Inferior parietal cortex (tissue), 1 donor: ENCODE measurements at regions not wholly inside any gene's neighbourhood (a gene's known extent, or its start where the extent isn't known, plus 50 kb on each side); places are given as distances from the start of the nearest gene placed in this dataset.
A peak's percentile ranks its signal among the peaks of the same experiment; 100 is the strongest.
"Not testable (repeated sequence)": the region's sequence is repeated elsewhere in the genome, so short reads cannot be mapped to it uniquely, and the experiment has no call there.

Experiments used
- DNase-seq: peaks from one replicate; pipeline ENCODE4 v3.0.0-alpha.2; 2016; ENCODE audit errors: extremely low spot score

DNA sequence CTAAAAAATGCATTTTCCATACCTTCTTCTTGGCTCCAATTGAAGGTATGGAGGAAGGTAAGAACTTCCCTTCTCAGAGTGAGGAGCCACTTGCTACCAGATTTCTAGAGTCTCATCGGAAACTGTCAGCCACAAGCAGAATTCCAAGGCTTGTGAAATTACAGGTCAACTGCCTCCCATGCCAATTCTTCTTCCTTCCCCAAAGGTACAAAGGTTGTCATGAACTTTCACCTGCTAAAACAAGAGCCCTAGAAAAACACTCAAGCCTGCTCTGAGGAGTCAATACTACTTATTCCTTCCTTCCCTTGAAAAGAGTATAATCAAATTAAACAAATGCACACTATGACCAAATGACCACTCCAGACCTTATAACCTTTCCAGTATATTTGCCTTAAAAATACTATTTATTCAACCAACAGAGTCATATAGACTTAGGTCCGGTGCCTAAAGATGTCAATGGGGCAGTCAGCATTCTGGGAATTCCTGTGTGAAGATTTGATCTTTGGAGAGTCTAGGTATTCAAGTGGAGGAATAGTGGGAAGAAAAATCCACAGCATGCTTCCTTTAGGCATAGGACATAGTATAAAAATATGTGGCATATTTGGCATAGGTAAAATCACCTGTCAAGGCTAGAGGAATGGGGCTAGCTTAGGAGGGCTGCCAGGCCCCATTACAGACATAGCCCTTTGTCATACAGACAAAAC, 539.3 kb downstream of the LIG4 start:
- DNase-seq: no peak

DNA sequence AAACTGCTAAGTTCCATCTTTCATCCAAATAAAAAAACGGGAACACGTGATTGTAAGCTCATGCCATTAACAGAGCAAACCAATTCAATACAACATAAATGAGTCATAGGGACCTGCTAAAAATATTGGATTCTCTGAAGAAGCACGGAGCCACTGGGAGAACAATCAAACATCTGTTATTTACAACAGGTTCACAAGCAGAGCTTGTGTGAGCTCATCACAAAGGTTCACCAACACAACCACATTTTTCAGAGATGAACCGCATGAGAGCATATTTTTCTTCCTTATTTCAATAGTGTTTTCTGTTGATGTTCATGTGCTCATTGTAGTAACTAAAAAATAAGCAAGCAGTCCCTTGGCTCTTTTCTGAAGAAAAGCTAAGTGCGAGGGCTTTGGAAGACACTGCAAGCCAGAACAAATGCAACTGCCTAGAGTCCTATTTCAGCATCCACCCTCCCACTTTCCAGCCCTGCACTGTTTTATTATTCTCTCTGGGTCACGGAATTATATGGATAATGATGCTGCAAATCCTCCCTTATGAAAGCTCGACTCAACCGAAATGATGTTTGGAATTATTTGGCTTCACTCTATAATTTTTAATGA, 545.8 kb downstream of the LIG4 start:
- peak; percentile 48 for DNase-seq

DNA sequence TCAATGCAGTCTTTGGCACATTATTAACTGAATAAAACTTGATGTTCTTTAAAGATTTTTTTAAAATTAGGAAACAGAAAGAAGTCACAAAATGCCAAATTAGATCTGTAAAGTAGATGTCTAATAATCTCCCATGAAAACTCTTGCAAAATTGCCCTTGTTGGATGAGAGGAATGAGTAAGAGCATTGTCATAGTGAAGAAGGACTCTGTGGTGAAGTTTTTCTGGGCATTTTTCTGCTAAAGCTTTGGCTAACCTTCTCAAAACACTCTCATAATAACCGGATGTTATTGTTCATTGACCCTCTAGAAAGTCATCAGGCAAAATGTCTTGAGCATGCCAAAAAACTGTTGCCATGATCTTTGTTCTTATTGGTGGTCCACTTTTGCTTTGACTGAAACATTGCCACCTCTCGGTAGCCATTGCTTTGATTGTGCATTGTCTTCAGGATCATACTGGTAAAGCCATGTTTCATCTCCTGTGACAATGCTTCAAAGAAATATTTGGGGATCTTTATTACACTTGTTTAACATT, 549.3 kb downstream of the LIG4 start:
- DNase-seq: no peak

DNA sequence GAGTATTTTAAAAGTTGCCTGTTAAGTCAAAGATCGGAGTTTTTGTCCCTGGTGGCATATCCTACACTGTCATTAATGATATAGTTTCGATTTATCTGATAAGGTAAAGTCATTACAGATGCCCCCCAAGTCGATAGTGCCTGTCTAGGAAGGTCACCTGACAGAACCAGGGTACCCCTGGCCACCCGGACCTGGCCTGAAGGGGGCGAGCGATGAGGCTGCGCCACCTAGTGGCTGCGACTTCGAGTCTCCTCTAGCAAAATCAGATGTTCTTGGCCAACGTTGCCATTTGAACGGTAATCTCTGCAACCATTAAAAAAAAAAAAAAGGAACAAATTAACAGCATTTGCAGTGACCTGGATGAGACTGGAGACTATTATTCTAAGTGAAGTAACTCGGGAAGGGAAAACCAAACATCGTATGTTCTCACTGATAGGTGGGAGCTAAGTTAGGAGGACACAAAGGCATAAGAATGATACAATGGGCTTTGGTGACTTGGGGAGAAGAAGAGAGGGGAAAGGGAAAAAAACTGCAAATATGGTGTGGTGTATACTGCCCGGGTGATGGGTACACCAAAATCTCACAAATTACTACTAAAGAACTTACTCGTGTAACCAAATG, 565.1 kb downstream of the LIG4 start:
- DNase-seq: peak; percentile 55

DNA sequence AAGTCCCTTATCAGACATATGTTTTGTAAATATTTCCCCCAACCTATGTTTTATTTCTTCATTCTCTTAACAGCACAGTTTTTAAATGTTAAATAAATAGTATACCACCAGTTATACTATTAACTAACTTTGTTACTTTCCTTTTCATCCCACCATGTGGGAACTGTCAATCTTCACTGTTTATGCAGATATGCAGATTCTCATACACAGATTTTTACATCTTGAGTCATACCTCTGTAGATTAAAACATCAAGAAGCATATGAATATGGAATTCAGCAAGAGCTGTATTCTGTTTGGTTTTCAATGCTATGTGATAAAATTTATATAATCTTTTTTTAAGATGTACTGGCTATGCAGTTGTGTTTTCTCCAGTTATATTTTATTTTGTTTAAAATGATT, 566.3 kb downstream of the LIG4 start:
- DNase-seq: no peak

DNA sequence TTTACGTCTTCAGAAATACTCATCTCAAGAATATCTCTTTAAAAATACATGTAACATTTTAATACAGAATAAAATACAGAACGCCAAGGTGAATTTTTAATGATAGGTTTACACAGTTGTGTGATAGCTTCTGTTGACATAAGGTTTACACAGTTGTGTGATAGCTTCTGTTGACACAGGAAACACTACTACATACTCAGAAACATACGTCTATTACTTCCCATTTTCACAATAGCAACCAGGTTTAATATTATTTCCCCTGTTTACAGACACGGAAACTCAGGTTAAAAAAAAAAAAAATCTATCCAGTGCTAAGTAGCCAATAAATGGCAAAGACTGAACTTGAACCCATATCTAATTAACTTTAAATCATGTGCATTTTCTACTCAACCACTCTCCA, 571.2 kb downstream of the LIG4 start:
- DNase-seq: no peak

DNA sequence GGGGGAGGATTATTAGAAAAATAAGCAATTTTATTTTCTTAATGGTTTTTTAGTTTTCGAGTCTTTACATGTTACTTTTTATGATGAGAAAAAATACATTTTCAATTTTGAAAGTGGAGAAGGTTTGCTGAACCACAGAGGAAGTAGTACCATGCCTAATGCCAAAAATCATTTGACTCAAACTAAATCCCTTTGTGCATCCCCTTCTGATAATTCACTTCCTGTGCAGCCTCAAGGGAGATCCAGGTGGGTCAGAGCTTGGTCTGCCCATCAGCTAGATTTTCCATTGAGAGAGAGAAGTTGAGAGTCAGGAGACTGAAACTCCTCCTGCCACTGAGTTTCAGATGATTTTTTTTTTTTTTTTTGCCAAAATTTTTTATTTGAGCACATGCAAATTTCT, 571.7 kb downstream of the LIG4 start:
- no peak for DNase-seq

DNA sequence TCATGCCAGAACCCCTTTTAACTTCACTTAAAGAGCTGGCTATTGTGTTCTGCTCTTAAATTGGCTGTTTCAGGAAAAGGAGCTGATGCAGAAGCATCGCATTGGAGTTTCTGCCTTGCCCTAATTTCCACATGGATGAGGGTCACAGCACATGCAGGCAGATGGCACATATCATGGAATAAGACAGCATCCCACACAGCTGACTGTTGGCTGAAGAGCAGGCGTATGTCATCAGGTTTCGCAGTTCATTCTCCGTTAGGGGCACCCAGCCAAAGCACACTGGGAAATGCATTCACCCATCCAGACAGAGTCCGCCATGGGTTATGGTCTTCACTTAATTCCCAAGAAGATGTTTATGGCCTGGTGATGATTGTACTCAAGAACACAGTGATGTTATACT, 572.5 kb downstream of the LIG4 start:
- no peak for DNase-seq

DNA sequence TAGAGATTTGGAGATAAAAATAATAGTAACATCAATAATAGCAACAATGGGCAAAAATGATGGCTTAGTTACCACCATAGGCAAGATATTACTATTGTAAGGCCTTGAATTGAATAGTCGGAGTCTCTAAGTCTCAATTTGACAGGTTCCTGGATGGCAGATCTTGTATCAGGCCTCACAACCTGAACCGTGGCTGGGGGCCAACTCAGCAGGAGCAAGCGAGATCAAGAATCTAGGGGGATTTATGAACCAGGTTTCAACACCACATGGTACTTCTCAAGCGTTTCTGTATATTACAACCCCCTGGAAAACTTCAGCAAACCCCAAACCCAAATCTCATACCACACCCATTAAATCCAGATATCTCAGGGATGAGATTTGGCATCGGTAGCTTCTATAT, 573.8 kb downstream of the LIG4 start:
- no peak for DNase-seq

DNA sequence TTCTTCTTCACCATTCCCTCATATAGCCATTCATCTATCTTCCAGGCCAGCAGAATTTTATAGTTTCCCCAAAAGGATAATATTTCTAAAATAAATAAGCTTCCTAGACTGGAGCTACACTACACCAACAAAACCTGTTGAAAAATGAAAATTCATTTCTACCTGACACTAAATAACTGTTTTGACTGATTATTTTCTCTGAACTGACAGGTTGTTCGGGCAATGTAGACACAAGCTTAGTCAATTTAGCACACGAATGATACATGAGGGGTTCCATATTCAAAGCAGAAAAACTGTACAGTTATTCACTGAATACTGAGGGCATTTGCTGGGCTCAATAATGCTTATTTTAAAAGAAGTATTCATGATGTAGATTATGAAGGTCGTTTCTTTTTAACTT, 589.7 kb downstream of the LIG4 start:
- no peak for DNase-seq

DNA sequence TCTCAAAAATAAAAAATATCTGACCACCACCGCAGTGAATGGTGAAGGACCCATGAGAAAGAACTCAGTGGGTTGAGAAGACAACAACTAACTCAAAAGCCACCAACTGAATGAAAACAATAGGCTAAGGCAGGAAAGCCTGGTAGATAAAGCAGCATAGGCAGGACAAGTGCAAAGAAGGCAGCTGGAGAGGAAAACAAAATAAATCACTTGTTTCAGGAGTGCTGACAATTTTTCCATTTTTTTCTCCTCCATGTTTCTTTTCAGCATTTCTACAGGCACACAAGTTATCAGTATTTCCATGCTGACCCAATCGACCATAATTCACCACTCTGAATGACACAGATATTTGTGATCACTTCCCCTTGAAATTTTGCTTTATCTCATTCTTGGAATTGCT, 597.8 kb downstream of the LIG4 start:
- no peak for DNase-seq

DNA sequence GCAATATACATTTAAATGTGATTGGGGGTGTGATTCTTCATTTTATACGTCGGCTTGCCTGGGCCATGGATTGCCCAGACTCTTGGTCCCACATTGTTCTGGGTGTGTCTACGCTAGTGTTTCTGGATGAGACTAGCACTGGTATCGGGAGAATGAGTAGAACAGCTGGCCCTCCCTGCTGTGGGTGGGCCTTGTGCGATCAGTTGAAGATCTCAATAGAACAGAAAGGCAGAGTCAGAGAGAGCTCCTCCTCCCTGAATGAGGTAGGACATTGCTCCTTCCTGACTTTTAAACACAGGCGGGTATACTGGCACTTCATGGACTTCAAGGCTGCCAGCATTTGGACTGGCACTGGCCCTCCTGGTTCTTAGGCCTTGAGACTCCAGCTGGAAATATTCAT, 603.0 kb downstream of the LIG4 start:
- no peak for DNase-seq

DNA sequence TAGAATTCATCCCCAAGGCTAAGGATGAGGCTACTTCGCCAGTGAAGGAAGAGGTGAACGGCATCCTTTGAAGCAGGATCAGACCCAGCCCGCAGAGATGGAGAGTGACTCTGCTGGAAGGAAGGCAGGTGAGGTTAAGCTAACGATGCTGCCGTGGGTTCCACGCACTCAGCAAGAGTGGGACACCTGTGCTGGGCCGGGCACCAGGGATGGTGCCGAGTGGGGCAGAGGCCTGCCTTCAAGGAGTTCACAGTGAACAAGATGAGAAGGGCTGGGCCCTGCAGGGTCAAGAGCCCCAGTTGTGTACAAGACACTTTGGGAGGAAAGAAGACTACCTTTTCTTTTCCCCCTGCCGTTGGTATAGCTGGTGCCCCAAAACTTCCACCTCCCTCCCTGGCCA, 606.6 kb downstream of the LIG4 start:
- DNase-seq: no peak

DNA sequence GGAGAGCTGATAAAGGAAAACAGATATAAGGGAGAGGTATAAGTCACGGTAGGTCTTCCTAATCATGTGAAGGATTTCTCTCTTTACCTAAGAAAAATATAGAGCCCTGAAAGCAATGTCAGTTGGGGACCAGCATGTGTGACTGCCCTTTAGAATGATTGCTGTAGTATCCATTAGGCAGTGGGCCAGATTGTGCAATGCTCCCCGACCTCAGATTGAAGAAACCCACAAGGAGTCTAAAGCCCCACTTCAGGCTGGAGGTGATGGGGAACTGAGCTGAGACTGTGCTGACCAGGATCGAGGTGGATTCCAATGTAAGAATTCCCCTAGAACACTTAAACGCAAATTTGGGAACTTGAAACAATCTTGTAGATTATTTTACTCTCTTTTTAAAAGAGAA, 614.4 kb downstream of the LIG4 start:
- no peak for DNase-seq

DNA sequence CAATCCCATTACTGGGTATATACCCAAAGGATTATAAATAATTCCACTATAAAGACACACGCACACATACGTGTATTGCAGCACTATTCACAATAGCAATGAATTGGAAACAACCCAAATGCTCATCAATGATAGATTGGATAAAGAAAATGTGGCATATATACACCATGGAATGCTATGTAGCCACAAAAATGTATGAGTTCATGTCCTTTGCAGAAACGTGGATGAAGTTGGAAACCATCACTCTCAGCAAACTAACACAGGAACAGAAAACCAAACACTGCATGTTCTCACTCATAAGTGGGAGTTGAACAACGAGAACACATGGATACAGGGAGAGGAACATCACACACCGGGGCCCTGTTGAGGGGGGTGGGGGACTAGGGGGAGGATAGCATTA, 619.0 kb downstream of the LIG4 start:
- not testable (repeated sequence) for DNase-seq

DNA sequence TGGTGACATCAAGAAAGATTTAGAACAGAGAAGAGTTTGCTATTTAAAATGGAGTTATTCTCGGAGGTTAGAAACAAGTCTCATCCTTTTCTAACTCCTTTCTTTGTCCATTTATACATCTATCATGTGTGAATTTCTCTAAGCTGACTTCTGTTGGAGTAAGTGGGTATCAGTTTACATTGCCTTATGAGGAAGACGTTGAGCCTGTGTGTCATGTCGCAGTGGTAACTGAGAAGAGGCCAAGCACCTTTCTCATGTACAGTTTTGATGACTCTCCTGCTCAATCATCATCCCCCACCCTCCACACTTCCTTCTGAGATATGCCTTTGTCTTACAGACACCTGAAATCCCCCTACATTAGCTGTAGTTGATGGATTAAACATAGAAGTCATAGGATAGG, 624.8 kb downstream of the LIG4 start:
- no peak for DNase-seq

DNA sequence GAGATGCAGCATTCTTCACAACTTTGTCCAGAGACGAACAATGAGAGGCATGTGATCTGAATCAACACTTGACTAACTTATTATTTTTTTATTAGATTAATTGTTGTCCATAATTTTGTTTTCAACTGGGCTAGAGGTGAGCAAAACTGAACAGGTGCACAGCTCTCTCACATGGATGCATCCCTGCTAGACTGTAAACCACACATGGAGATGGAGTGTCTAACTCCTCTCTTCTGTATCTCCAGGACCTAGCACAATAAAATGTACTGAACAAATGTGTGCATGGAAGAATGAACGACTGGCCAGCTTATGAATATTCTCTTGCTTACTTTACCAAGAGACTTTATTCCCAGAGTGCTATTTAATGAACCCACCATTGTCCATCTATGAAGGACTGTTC, 627.7 kb downstream of the LIG4 start:
- DNase-seq: no peak

DNA sequence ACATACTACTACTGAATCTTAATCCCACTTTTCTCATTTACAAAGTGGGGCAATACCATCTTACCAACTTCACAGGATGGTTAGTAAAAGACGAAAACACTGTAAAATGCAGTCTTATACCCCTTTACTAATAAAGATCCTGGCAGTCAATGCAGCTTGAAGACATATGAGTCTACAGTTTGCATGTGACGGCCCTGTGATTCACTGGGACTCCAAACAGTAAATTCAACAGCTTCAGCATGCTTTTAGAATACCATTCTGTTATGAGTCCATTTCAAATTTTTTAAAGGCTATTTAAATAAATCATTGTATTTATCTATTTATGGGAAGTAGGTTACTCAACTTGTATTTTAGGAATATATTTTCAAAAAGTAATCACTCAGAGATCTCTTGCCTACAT, 629.1 kb downstream of the LIG4 start:
- no peak for DNase-seq

DNA sequence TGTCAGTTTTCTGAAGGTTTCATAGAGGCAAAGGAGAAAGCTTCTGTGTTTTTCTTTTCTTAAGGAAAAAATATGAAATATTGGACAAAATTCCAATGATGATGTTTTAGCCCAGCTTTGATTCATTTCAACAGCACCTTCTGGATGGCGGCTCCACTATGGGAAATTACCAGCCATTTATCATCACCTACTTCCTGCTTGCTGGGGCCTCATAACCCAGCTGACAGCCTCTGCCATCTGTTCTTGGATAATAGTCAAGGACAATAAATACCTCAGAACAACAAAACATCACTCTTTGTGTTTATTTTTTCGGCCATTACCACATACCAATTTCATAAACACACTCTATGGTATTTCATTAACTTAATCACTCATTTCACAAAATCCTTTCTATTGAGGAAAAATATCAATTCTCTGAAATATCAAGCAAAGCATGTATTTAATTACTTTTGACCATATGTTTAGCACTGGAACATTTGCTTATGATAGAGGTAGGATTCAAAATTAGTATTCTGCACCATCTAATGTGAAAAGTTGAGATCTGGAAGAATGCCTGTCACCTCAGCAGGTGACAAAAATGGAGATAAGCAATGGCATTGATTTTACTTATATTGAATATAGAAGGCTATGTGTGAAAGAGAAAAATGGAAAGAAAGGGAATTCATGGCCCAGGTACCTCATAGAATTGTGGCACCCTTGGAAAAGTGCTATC, 629.7 kb downstream of the LIG4 start:
- no peak for DNase-seq

DNA sequence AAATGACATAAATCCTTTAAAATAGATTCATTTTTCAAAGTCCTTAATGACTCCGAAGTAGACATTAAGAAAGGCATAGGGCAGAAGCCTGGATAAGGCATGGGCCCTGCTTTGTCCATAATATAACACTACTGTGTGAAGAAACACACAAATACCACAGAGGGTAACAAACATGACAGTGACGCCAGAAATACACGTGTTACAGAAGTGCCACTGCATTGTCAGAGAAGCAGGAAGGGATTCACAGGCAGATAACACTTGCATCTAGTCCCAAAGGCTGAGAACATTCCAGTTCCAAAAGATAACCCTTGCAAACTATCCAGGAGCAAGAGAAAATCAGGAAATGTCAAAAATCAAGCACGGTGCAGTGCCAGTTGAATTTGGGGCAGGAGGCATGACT, 633.2 kb downstream of the LIG4 start:
- DNase-seq: no peak

DNA sequence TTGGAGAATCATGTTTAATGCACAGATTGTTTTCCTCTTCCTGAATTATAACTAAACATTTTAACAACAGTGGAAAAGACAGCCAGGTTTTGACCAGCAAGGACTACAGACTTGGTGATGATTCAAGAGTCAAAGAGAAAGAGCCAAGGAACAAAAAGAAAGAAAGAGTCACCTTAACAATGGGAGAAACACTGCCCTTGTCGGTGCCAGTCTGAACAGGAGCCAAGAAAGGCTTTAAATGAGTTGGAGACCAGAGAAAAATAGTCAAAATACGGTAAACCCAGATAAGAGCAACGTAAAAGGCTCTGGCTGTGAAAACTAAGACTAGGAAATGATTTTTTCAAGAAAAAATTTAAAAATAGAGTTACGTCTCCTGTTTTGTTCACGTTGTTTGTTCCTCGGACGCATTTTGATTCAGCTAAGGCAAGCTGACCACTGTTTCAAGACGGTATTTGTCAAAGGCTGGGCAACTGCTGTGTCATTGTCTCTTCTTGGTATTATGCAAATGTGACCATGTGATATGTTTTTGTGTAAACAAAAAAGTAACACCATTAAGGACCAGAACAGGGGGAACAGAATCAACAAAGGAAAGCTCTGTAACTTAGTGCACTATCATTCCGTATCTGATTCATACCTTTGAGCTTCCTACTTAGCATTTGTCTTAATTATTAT, 634.5 kb downstream of the LIG4 start:
- DNase-seq: no peak

DNA sequence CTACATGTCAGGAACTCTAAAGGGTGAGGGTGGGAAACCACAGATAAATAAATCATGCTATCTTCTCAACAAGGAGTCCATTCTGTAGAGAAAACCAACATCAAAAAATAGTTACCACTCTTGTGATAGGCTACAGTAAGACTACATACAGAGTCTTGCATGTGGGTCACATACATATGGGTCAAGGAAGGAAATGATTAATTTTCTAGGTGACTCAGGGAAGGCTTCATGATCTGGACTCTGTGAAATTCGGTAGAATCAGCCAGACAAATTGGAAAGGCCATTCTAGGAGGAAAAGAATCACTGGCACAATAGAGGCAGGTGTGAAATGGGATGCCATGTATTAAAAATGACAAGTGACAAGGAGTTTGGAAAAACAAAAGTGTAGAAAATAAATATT, 638.9 kb downstream of the LIG4 start:
- no peak for DNase-seq
